Mucosa of descending colon (tissue), 3 donors: ENCODE measurements at regions not wholly inside any gene's neighbourhood (a gene's known extent, or its start where the extent isn't known, plus 50 kb on each side); places are given as distances from the start of the nearest gene placed in this dataset.
A peak's percentile ranks its signal among the peaks of the same experiment; 100 is the strongest.

Source experiments
- ATAC-seq: fragments of 200-7000 bp; cut with Tn5 transposase; one replicate; pipeline ENCODE4 v1.9.1; 2020; ENCODE audit warnings: mild to moderate bottlenecking, moderate library complexity
- DNase-seq, 3 donors: peaks; one replicate each; pipeline ENCODE4 v3.0.0-alpha.2; 2020
- H3K36me3 ChIP-seq: fragments of 200-600 bp; one replicate; pipeline ENCODE4 v1.8.0; 2021; ENCODE audit warnings: low read depth, mild to moderate bottlenecking
- H3K4me1 ChIP-seq: fragments of 200-600 bp; one replicate; pipeline ENCODE4 v1.8.0; 2021; ENCODE audit warnings: low read depth, mild to moderate bottlenecking
- H3K4me3 ChIP-seq: fragments of 200-600 bp; one replicate; pipeline ENCODE4 v1.8.0; 2021; ENCODE audit warnings: mild to moderate bottlenecking
- H3K9me3 ChIP-seq: fragments of 200-600 bp; one replicate; pipeline ENCODE4 v1.8.0; 2021; ENCODE audit warnings: mild to moderate bottlenecking
- CTCF ChIP-seq: fragments of 200-600 bp; IDR thresholded peaks from one replicate; pipeline ENCODE4 v1.8.0; 2022; ENCODE audit warnings: antibody characterized with exemption, mild to moderate bottlenecking
- intact Hi-C, 2 donors: fragments of 100-400 bp; cut with DNase I in 1 of 2; cut with micrococcal nuclease in 1 of 2; formaldehyde crosslinking; loops; one replicate each; pipeline versions ENCODE4 v1.11.0 to v1.11.1; 2022; cut with DNase I, micrococcal nuclease
- donor health status: DM: no; HTN: no; CAD: no; lungs with moderate emphysema.
- donor health status: DM: no; HTN: no; CAD: no.
- donor health status: DM: no; HTN: yes; CAD: no.

DNA sequence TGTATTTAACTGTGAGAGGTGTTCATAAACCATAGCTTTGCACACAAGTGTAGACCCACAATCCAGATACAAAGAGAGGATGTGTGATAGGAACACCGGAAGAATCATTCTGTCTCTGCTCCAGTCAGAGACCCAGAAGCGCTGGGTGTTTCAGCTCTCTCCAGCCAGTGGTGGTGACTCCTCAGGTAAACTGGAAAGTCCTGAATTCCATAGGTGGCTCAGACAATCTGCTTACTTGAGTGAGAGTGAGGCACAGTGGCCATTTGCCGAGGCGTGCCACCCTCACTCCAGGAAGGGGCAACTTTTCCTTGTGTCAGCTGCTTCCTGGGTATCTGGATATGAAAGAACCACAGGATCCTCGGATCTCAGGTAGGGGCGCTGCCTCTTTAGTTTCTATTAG lies 171.5 kb downstream of the KCNS3 start:
- Histone ChIP-seq H3K4me3 (no peak overlapping the region), H3K9me3 (no peaks in the 10 kb centered on the region), H3K36me3 (no peaks in the 10 kb centered on the region), H3K4me1 (no peaks in the 10 kb centered on the region)
- DNase-seq: no peak
- no peak for TF ChIP-seq CTCF
- ATAC-seq: no peak
- intact Hi-C loops: no loop called here

GRCh38 chr2:18049325-18049724 lies 170.9 kb downstream of the KCNS3 start:
- ATAC-seq (no peak), DNase-seq (no peak)
- H3K4me3 ChIP-seq: no peak overlapping the region
- H3K36me3 ChIP-seq: no peaks in the 10 kb centered on the region
- intact Hi-C loops: no loop called here
- no peaks in the 10 kb centered on the region for H3K4me1 ChIP-seq
- TF ChIP-seq CTCF: no peak
- no peaks in the 10 kb centered on the region for H3K9me3 ChIP-seq

DNA sequence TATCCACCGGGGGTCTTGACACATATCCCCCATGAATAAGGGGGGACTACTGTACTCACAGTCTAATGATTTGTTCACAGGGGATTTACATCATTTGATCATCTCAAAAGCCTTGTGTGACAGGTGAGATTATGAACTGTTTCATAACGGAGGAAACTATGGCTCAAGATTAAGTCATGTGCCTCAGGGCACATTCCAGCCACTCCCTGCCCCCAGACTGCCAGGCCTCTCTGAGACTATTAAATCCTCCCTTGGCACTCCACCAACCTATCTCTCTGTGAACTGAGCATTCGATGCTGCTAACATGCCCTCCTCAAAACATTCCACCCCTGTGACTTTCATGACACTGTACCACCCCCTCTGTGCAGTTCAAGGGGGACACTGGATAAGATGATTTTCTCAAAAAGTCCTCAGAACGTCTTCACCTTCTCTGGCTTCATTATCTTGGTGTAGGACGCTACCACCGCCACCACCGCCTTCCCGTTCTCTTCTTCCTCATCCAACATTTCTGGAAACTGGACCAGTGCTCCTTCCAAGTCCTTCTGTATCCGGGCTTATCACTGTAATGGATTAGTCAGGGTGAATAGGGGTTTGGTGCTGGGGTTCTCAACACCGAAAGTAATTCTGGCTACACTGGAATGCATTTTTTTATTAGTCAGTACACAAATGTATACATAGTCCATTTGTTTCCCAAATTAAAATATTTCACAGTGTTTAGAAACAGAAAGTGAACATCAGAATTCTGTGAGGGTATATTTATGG lies 169.6 kb downstream of the KCNS3 start:
- no peak overlapping the region for H3K4me3 ChIP-seq
- DNase-seq (no peak), ATAC-seq (no peak)
- TF ChIP-seq CTCF: no peak
- no peaks in the 10 kb centered on the region for H3K9me3 ChIP-seq
- intact Hi-C loops: no loop called here
- H3K36me3 ChIP-seq: no peaks in the 10 kb centered on the region
- no peaks in the 10 kb centered on the region for H3K4me1 ChIP-seq

- H3K36me3 ChIP-seq: no peaks in the 10 kb centered on the region
- ATAC-seq (no peak), DNase-seq (no peak)
- H3K4me3 ChIP-seq: no peak overlapping the region
- no peaks in the 10 kb centered on the region for H3K9me3 ChIP-seq
- H3K4me1 ChIP-seq: no peaks in the 10 kb centered on the region
- TF ChIP-seq CTCF: no peak
- intact Hi-C loops: no loop called here
These were observed 168.7 kb downstream of the KCNS3 start for GRCh38 chr2:18047213-18047611.

GRCh38 chr2:18046558-18047212 lies 168.2 kb downstream of the KCNS3 start:
- no peak for TF ChIP-seq CTCF
- Histone ChIP-seq H3K4me1 (no peaks in the 10 kb centered on the region), H3K4me3 (no peak overlapping the region), H3K36me3 (no peaks in the 10 kb centered on the region), H3K9me3 (no peaks in the 10 kb centered on the region)
- ATAC-seq (peak; percentile 26), DNase-seq (no peak)
- intact Hi-C loops: no loop called here
